ELF-1 (cell line): ENCODE measurements at regions not wholly inside any gene's neighbourhood (a gene's known extent, or its start where the extent isn't known, plus 50 kb on each side); places are given as distances from the start of the nearest gene placed in this dataset.

Experiments
- DNase-seq: peaks from one replicate; pipeline ENCODE4 v3.0.0-alpha.2; 2016; ENCODE audit warnings: low read depth, low spot score

GRCh38 chr6:149213829-149214228 is 103.7 kb upstream of the TAB2 start:
- no peak for DNase-seq

DNA sequence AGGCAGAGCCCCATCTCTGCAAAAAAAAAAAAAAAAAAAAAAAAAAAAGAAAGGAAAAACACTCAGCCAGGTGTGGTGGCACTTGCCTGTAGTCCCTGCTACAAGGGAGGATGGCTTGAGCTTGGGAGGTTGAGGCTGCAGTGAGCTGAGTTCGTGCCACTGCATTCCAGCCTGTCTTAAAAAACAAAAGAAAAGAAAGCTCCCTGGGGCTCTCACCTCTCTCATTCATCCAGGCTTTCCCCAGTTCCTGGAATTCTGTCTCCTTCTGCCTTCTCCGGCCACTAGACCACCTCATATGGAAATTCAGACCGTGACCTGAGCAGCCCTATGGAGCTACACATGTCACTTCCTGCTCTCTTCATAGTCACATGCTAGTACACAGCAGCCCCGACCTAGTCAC is 101.1 kb upstream of the TAB2 start:
- peak; percentile 82 for DNase-seq

DNA sequence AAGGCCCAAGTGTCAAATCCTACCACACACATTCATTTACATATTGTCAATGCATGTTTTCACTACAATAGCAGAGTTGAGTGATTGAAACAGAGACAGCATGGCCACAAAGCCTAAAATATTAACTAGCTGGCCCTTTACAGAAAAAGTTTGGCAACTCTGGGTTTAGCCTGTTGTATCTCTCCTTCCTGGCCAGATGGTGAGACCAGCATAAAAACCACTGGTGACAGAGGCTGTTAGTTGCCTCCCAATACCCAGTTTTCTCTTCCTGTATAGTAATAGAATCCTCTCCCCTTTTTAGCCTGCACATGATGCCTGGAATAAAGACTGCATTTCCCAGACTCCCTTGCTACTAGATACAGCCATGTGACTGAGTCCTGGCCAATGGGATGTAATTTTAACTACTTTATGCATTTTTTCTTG is 100.0 kb upstream of the TAB2 start:
- DNase-seq: no peak

DNA sequence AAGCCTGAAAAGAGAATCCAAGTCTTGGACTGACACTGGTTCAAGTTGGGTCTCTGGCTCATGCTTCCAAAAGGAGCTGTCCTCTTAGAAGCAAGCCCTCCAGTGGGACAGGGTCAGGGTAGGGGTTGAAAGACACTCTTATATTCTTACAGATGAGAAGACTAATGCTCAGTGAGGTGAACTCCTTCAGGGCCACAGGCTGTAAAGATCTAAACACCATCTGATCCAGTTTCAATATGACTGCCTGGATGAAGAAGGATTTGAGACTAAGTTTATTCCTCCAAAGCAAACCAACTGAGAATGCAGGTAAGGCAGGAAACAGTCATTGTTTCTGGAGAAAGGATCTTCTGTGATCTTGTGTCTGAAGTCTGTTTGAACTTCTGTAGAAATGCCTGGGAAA is 99.0 kb upstream of the TAB2 start:
- DNase-seq: no peak

DNA sequence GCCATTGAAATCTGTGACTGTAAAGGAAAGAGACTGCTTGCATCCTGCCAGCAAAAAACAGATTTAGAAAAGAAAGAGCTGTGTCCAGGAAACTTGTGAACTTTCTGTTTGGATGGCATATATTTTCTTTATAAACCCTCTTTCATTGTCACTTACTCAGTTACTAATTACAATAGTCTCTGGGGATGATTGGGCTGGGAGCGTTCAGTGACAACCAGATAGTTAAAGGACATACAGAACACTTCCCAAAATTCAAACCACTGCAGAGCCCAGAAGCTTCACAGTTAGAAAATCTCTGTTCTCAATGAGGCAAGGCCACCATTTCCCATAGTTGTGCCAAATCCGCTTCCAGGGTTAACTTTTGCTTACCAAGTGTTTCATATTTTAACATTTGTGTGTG is 98.6 kb upstream of the TAB2 start:
- DNase-seq: no peak

DNA sequence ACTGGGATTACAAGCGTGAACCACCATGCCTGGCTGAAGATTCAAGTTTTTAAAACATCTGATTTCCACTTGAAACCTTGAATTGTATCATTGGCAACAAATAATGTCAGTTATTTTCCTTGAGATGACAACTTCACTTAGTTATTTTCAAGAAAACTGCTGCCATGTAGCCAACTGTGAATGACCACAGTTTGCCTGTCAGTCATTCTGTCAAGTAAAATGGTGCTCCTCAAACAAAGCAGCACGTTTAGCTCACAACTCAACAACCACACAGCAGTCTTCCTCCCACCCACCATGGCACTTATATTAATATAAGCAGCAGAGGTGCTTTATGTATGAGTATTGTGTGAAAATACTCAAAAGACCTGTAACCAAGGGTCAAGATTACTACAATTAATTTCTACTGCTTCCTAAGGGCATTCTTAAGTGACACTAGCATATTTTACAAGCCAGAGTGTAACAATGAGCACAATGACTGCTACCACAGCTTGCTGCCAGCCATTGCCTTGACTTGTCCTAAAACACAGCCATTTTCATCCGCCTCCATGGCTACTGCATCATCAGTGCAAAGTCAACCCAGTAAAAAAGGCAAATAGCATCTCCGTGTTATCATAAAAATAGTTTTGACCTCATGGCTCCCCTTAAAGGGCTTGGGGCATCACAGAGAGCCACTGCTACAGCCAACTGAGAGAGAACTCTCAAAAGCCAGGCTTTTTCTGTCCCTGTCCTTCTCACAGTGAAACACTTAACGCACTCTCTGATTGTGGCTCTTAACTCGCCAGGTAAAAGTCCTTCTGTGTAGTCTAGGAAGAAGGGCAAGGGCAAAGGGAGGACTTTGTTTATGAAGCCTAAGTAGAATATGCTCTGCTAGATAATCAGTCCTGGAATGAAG is 96.4 kb upstream of the TAB2 start:
- no peak for DNase-seq

DNA sequence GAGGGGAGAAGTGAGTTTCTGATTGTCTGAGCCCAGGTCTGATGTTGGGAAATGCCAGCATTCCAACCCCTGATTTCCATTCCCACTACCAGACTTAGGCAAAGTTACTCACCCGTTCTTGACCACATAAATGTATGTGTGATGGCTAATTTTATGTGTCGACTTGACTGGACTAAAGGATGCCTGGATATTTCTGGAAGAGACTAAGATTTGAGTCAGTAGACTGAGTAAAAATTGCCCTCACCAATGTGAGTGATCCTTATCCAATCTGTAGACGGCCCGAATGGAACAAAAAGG is 95.8 kb upstream of the TAB2 start:
- no peak for DNase-seq

- no peak for DNase-seq
These were observed 94.2 kb upstream of the TAB2 start for GRCh38 chr6:149223120-149223903.

- DNase-seq: no peak
These were observed 93.6 kb upstream of the TAB2 start for GRCh38 chr6:149223904-149224351.

DNA sequence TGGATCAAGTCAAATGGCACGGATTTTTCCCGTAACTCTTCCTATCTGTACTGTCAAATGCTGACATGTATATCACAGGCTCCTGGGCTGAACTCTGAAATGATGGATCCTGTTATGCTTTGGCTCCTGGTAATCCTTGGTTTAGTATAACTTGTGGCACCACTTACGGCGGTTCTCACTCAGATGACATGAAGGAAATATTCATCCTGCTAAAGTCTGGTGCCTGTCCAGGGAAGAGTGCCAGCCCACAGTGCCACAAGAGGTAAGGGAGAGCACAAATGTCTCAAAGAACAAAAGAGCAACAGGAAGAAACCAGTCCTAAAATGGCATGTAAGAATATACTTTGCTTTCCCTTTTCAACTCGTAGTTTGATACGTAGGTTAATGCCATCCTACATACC is 93.1 kb upstream of the TAB2 start:
- no peak for DNase-seq

DNA sequence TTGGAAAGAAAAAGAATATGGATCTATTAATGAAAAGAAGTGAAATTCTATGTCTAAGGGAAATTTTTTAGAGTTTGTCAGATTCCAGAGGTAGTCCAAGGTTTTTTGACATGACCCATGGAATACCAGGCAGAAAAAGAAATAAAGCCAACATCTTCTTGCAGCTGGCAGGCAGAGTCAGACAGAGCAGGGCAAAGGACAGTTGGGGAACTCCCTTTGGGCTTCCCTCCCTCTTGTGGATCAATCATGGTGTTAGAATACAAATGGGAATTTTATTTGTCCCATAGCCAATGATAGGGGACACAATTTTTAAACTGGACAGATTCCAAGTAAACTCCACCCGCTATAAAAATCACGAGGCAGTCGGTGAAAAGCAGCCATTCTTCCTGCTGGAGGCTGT is 92.1 kb upstream of the TAB2 start:
- DNase-seq: no peak

GRCh38 chr6:149225946-149226345 is 91.6 kb upstream of the TAB2 start:
- no peak for DNase-seq

- no peak for DNase-seq
These were observed 89.7 kb upstream of the TAB2 start for GRCh38 chr6:149227796-149228195.

DNA sequence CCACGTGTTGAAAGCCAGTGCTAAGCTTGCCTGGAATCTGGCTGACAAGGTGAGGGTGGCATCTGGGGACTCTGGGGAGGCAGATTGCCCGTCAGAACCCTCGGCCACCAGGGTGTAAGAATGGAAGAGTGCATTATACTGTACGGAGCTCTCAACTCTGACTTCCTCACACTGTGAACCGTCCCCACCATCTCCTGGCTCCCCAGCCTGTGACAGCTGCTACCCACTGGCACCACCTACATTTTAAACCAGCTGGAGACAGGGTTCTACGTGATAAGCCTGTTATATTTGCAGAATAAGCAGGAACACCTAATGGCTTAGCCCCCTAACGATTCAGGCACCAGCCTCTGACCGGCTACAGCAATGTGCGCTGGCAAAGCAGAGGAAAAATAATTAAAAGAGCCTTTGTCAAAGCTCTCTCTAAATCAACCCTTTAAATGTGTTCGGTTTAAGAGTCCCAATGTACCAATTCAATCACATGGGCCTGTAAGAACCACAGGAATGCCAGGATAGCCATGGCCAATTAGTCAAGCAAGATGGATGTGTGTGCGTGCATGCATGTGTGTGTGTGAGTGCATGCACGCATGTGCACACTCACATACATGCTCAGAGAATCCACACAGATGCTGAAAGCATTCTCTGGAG is 89.1 kb upstream of the TAB2 start:
- no peak for DNase-seq

GRCh38 chr6:149229096-149229495 is 88.4 kb upstream of the TAB2 start:
- no peak for DNase-seq

- no peak for DNase-seq
These were observed 86.6 kb upstream of the TAB2 start for GRCh38 chr6:149230712-149231460.

DNA sequence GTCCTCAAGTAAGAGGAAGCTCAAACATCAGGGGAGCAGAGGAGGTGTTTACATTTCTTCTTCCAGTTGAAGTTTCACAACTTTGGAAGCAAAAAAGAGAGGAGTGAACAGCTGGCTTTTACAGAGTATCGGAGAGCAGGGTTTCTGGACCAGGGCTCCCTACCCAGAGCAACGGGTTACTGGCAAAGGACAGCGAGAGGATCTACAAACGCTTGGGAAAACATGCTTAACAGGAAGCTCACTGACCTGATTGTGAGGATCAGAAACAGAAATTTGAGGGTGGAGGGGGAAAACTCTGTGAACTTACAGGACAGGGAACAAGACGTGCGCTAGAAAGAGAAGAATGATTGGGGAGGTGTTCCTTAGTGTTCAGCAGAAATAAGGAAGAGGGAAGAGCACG is 85.7 kb upstream of the TAB2 start:
- no peak for DNase-seq

GRCh38 chr6:149233056-149233715 is 84.3 kb upstream of the TAB2 start:
- peak; percentile 37 for DNase-seq

DNA sequence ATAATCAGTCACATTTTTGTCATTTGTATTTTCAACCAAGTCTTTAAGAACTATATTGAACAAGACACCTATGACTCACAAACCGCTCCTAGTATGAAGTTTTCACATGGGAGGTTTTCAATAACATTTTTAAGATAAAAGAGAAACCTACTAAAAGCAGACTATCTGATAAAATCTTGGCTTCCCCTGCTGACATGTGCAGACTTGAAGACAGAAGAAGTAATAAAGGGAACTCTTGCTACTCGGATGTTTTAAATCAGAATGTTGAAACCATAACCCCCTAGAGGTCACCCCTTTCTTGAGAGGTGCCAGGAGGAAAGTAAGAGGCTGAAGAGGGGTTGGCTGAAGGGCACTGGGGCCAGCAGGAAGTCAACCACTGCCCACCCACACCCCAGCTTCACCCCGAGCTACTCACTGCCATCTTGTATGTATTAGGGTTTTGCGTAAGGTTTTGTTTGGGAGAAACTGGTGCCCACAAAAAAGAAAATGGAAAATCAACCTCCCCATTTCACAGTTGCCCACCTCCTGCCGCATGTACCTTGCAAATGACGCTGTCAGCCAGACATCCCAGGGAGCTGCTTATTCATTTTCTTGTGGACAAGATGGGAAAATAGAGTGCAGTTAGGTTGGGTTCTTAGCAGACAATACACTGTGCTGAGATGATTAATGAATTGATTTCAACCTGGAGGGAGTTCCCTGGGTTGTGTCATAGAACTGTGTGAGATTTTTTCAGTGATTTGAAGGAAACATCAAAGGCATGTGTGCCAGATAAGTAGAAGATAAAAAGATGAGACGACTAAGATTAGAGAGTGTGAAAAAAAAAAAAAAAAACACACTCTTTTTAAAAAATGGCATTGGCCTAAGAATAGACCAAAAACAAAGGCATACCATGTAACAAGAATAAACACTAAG is 83.2 kb upstream of the TAB2 start:
- DNase-seq: no peak

DNA sequence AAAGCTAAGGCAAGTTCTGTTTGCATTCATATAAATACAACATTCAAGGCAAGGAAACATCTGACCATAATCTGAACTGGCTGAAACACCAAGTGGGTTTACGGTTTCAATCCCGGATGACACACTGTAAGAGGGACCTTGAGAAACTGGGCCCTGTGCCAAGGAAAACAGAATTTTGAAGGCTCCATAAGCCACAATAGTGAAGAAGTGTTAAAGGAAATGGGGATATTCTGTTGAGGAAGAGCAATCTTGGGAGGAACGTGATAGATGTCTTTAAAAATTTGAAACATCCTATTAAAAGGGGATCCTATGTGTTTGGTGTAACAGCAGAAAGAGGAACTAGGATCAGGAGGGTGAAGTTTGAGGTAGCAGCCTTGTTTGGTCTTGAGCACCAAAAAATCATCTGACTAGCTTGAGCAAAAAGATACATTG is 82.4 kb upstream of the TAB2 start:
- no peak for DNase-seq
